Left ventricle myocardium inferior (tissue), 1 donor: ENCODE measurements at regions not wholly inside any gene's neighbourhood (a gene's known extent, or its start where the extent isn't known, plus 50 kb on each side); places are given as distances from the start of the nearest gene placed in this dataset.
A peak's percentile ranks its signal among the peaks of the same experiment; 100 is the strongest.
"Not testable (repeated sequence)": the region's sequence is repeated elsewhere in the genome, so short reads cannot be mapped to it uniquely, and the experiment has no call there.

Source experiments
- DNase-seq: peaks from one replicate; pipeline ENCODE4 v3.0.0-alpha.2; 2020
- H3K27ac ChIP-seq: fragments of 200-600 bp; replicated peaks from 2 replicates; pipeline ENCODE4 v1.8.0; 2021
- H3K27me3 ChIP-seq: fragments of 200-600 bp; 2 replicates; pipeline ENCODE4 v1.8.0; 2021; ENCODE audit warnings: low read depth
- H3K36me3 ChIP-seq: fragments of 200-600 bp; 2 replicates; pipeline ENCODE4 v1.8.0; 2021
- H3K4me1 ChIP-seq: fragments of 200-600 bp; 2 replicates; pipeline ENCODE4 v1.8.0; 2021
- H3K4me3 ChIP-seq: fragments of 200-600 bp; 2 replicates; pipeline ENCODE4 v1.8.0; 2021; ENCODE audit warnings: mild to moderate bottlenecking, moderate library complexity
- H3K9me3 ChIP-seq: fragments of 200-600 bp; replicated peaks from 2 replicates; pipeline ENCODE4 v1.8.0; 2021
- CTCF ChIP-seq: fragments of 200-600 bp; IDR thresholded peaks from 2 replicates; pipeline ENCODE4 v1.8.0; 2021; ENCODE audit warnings: antibody characterized with exemption, mild to moderate bottlenecking, borderline replicate concordance
- intact Hi-C: fragments of 100-400 bp; cut with micrococcal nuclease; formaldehyde crosslinking; loops from one replicate; pipeline ENCODE4 v1.11.0; 2022
- donor health status: DM: no; HTN: yes; CAD: no; lungs with severe emphysema.

DNA sequence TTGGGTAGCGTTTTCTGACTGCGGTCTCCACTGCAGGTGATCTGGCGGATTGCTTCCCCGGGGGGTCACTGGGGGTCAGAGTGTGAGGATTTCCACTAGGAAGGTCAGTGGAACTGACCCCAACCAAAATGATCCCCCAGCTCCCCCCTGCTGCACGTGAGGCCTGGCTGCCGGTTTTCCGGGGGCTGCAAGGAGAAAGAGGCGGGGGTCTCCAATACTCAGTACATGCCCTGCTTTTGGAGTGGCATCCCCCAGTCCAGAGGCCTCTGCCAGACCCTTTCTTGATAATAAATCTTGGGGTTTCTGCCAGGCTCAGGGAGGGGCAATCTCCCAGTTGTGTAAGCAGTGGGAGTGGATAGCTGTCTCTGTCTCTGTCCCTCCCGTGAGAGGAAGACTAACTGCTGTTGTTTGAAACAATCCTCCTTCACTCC lies 71.5 kb upstream of the RTL6 start:
- no peaks in the 10 kb centered on the region for H3K36me3 ChIP-seq
- no peak for DNase-seq

GRCh38 chr22:44567846-44568493 lies 69.9 kb upstream of the RTL6 start:
- TF ChIP-seq CTCF = peak; percentile 61

More for the DNA sequence above, 71.5 kb upstream of the RTL6 start:
- Histone ChIP-seq H3K4me3 (no peak overlapping the region), H3K9me3 (peaks cover 20% of the 10 kb centered on the region), H3K4me1 (peaks cover 17% of the 10 kb centered on the region), H3K27ac (no peak overlapping the region), H3K27me3 (peaks cover 4% of the 10 kb centered on the region)
- intact Hi-C loops = no loop called here
- no peak for TF ChIP-seq CTCF

DNA sequence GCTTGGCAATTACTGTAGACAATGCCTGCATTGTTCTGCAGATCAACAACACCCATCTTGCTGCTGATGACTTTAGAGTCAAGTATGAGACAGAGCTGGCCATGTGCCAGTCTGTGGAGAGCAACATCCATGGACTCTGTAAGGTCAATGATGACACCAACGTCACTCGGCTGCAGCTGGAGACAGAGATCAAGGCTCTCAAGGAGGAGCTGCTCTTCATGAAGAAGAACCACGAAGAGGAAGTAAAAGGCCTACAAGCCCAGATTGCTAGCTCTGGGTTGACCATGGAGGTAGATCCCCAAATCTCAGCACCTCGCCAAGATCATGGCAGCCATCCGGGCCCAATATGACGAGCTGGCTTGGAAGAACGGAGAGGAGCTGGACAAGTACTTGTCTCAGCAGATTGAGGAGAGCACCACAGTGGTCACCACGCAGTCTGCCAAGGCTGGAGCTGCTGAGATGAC lies 69.4 kb upstream of the RTL6 start:
- not testable (repeated sequence) for DNase-seq

More at GRCh38 chr22:44567846-44568493, 69.9 kb upstream of the RTL6 start:
- peaks cover 10% of the 10 kb centered on the region for H3K4me1 ChIP-seq
- H3K27me3 ChIP-seq = no peaks in the 10 kb centered on the region
- H3K4me3 ChIP-seq = no peak overlapping the region
- no peak for DNase-seq
- intact Hi-C loops = no loop called here
- no peaks in the 10 kb centered on the region for H3K36me3 ChIP-seq
- peaks cover 36% of the 10 kb centered on the region for H3K9me3 ChIP-seq
- no peak overlapping the region for H3K27ac ChIP-seq

DNA sequence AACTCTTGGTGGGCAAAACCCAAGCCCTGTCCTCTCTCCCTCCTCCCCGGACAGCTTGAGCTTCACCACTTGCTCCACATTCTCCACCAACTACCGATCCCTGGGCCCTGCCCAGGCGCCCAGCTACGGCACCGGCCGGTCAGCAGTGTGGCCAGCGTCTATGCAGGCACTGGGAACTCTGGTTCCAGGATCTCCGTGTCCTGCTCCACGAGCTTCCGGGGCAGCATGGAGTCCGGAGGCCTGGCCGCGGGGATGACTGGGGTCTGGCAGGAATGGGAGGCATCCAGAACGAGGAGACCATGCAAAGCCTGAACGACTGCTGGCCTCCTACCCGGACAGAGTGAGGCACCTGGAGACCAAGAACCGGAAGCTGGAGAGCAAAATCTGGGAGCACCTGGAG lies 68.9 kb upstream of the RTL6 start:
- H3K4me3 ChIP-seq = no peak overlapping the region
- H3K9me3 ChIP-seq = peaks cover 36% of the 10 kb centered on the region
- no peak overlapping the region for H3K27ac ChIP-seq
- intact Hi-C loops = no loop called here
- TF ChIP-seq CTCF = no peak
- H3K4me1 ChIP-seq = peaks cover 10% of the 10 kb centered on the region
- DNase-seq = no peak
- no peaks in the 10 kb centered on the region for H3K36me3 ChIP-seq
- H3K27me3 ChIP-seq = no peaks in the 10 kb centered on the region

More for the DNA sequence above, 69.4 kb upstream of the RTL6 start:
- H3K27ac ChIP-seq, H3K27me3 ChIP-seq, H3K4me1 ChIP-seq, H3K36me3 ChIP-seq, H3K4me3 ChIP-seq, intact Hi-C loops: not testable (repeated sequence)
- peaks cover 36% of the 10 kb centered on the region for H3K9me3 ChIP-seq

GRCh38 chr22:44562651-44563050 lies 64.6 kb upstream of the RTL6 start:
- H3K27ac ChIP-seq, H3K4me3 ChIP-seq, DNase-seq, H3K36me3 ChIP-seq, intact Hi-C loops, H3K27me3 ChIP-seq, H3K4me1 ChIP-seq: not testable (repeated sequence)
- peaks cover 27% of the 10 kb centered on the region for H3K9me3 ChIP-seq

- H3K27me3 ChIP-seq = peaks cover 5% of the 10 kb centered on the region
- DNase-seq = no peak
- H3K27ac ChIP-seq = no peak overlapping the region
- no peaks in the 10 kb centered on the region for H3K36me3 ChIP-seq
- intact Hi-C loops = no loop called here
- H3K9me3 ChIP-seq = peaks cover 27% of the 10 kb centered on the region
- H3K4me1 ChIP-seq = no peaks in the 10 kb centered on the region
- H3K4me3 ChIP-seq = no peak overlapping the region
- no peak for TF ChIP-seq CTCF
Measured at GRCh38 chr22:44561139-44561840, 63.3 kb upstream of the RTL6 start.

DNA sequence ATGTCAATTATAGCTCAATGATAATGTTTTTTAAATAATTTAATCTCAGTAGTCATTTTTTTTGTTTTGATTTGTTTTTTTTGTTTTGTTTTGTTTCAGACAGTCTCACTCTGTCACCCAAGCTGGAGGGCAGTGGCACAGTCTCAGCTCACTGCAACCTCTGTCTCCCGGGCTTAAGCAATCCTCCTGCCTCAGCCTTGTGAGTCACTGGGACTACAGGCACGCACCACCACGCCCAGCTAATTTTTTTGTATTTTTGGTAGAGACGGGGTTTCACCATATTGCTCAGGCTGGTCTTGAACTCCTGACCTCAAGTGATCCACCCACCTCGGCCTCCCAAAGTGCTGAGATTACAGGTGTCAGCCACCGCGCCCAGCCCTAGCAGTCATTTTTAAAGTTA lies 60.6 kb upstream of the RTL6 start:
- H3K36me3 ChIP-seq, H3K4me3 ChIP-seq, H3K9me3 ChIP-seq, DNase-seq, H3K27me3 ChIP-seq, intact Hi-C loops, H3K27ac ChIP-seq, H3K4me1 ChIP-seq: not testable (repeated sequence)

- DNase-seq, H3K4me1 ChIP-seq, H3K9me3 ChIP-seq, intact Hi-C loops, H3K27me3 ChIP-seq, H3K27ac ChIP-seq, H3K36me3 ChIP-seq, H3K4me3 ChIP-seq: not testable (repeated sequence)
Measured at GRCh38 chr22:44557872-44558271, 59.8 kb upstream of the RTL6 start.
